GM18909 (cell line): ENCODE measurements at regions not wholly inside any gene's neighbourhood (a gene's known extent, or its start where the extent isn't known, plus 50 kb on each side); places are given as distances from the start of the nearest gene placed in this dataset.
"Not testable (repeated sequence)": the region's sequence is repeated elsewhere in the genome, so short reads cannot be mapped to it uniquely, and the experiment has no call there.

Experiments used
- ATAC-seq: cut with Tn5 transposase; IDR thresholded peaks from one replicate; pipeline ENCODE4 v1.9.1; 2021; ENCODE audit warnings: mild to moderate bottlenecking; ENCODE audit not compliant: unreplicated experiment, poor library complexity

- ATAC-seq, result no peak
These were observed 198.8 kb upstream of the TGFBR2 start for GRCh38 chr3:30407651-30408050.

DNA sequence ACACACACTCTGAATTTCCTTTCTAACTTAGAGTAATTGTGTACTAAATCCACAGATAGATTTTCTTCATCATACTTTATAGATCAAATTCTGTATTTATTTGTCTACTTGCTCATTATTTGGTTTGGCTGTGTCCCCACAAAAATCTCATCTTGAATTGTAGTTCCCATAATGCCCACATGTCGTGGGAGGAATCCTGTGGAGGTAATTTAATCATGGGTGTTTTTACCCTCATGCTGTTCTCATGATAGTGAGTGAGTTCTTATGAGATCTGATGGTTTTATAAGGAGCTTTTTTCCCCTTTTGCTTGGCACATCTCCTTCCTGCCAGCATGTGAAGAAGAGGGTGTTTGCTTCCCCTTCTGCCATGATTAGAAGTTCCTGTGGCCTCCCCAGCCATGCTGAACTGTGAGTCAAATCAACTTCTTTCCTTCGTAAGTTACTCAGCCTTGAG is 198.3 kb upstream of the TGFBR2 start:
- no peak for ATAC-seq

DNA sequence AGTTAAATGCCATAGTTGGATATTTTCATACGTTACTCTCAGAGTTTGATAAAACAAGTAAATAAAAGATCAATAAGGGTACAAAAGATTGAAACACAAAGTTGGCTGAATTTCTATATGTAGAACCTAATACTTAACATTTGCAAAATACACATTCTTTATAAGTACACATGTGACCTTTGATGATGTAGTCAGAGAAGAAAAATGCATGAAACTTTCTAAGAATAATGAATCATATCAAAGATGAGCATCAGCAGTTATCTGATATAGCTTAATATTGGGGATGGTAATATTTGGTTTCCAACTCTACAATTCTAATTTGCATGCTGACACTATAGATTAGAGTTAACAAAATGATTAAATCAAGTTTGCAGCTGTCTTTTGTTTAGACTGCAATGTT is 188.0 kb upstream of the TGFBR2 start:
- ATAC-seq, result no peak

- no peak for ATAC-seq
These were observed 185.1 kb upstream of the TGFBR2 start for GRCh38 chr3:30421266-30421665.

GRCh38 chr3:30426293-30426993 is 180.0 kb upstream of the TGFBR2 start:
- ATAC-seq, result no peak

GRCh38 chr3:30428251-30428650 is 178.2 kb upstream of the TGFBR2 start:
- ATAC-seq, result no peak

GRCh38 chr3:30435861-30436331 is 170.5 kb upstream of the TGFBR2 start:
- no peak for ATAC-seq

- no peak for ATAC-seq
These were observed 169.2 kb upstream of the TGFBR2 start for GRCh38 chr3:30437171-30437601.

DNA sequence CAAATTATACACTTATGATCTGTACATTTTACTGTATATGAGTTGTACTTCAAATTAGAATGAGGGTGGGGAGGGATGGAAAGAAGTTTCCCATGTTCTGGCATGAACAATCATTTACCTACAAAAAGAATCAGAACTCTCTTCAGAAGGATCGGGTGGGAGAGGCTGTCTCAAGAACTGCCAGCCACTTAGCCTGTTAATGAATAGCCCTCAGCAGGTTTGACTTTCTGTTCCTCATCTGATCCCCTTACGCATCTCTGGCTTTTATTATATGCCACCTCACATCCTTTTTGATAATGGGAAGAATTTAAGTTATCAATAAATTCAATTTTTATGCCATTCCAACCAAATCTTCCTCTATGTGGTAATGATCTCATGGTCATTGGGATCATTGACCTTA is 168.3 kb upstream of the TGFBR2 start:
- ATAC-seq, result peak; percentile 57

DNA sequence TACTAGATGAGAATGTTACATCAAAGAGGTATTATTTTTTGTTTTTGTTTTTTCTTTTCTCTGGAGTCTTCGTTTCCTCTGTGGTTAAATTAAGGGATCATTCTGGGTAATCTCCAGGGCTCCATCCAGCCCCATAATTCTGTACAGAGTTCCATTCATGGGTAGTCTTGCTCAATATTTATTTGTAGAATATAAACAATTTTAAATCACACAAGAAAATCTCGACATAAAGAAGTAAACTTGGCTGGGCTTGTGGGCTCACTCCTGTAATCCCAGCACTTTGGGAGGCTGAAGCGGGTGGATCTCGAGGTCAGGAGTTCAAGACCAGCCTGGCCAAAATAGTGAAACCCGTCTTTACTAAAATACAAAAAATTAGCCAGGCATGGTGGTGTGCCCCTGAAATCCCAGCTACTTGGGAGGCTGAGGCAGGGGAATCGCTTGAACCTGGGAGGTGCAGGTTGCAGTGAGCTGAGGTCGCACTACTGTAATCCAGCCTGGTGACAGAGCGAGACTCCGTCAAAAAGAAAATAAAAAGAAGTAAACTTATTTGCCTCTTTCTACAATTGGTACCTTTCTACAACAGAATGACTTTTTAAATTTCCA is 166.8 kb upstream of the TGFBR2 start:
- no peak for ATAC-seq

- no peak for ATAC-seq
These were observed 166.2 kb upstream of the TGFBR2 start for GRCh38 chr3:30440147-30440604.

DNA sequence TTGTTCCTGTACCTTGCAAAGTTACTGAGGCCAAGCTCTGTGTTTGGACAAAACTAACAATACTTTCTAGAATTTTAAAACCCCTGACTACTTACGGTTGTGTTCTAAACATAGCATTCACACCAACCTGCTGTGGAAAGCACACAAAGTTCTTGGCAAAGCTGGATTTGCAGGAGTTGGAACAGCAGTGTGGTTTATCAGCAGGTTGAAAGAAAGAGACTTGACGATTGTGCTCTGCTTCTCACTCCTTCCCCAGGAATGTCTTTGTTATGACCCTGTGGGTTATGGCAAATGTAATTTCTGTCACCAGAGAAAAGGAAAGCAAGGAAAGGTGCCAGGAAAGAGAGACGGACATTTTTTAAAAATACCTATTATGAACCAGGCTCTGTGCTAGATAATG is 165.5 kb upstream of the TGFBR2 start:
- ATAC-seq, result no peak

GRCh38 chr3:30443756-30444673 is 162.4 kb upstream of the TGFBR2 start:
- no peak for ATAC-seq

GRCh38 chr3:30448450-30449289 is 157.7 kb upstream of the TGFBR2 start:
- ATAC-seq, result no peak

GRCh38 chr3:30449290-30449632 is 157.1 kb upstream of the TGFBR2 start:
- ATAC-seq, result no peak

DNA sequence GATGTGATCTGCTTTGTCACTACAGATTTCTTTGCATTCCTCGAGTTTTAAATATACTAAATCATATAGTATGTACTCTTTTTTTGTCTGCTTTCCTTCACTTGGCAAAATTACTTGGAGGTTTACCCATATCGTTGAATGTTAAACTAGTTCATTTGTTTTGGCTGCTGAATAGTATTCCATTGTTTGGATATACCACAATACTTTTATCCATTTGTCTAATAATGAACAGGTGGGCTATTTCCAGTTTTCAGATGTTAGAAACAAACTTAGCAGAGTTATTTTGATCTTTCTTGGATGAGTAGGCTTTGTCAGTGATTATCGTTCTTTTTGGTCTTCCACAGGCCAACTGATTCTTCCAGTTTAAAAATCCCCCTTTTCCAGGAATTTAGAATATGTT is 154.0 kb upstream of the TGFBR2 start:
- no peak for ATAC-seq

- ATAC-seq, result no peak
These were observed 152.9 kb upstream of the TGFBR2 start for GRCh38 chr3:30453360-30454039.

GRCh38 chr3:30454636-30455035 is 151.8 kb upstream of the TGFBR2 start:
- ATAC-seq, result no peak

DNA sequence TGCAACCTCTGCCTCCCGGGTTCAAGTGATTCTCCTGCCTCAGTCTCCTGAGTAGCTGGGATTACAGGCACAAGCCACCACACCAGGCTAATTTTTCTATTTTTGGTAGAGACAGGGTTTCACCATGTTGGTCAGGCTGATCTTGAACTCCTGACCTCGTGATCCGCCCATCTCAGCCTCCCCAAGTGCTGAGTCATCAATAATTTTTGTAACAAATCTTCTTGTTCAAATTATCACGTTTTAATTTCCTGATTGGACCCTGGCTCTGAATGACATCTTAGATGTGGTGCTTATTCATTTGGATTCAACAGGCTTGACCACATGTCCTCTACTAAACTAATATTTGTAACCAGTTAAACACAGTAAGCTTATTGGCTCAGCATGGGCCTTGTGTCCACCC is 151.3 kb upstream of the TGFBR2 start:
- ATAC-seq, result not testable (repeated sequence)

DNA sequence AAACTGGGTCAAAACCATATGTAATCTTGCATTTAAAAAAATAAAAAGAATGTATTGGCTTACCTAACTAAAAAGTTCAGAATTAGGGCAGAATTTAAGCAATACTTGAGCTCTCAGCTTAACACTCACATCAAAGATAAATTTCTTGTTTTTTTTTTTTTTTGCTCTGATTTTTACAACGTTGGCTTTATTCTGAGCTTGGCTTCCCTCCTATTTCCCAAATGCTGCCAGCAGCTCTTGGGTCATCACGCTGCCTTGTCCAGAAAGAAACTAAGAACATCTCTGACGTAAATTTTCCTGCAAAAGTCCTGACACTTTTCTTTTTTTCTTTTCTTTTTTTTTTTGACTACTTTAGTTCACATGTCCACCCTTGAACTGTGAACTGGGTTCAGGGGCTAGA is 150.6 kb upstream of the TGFBR2 start:
- no peak for ATAC-seq
